ENCODE measurements at regions not wholly inside any gene's neighbourhood (a gene's known extent, or its start where the extent isn't known, plus 50 kb on each side); places are given as distances from the start of the nearest gene placed in this dataset.

- ChIA-PET POLR2A (no interaction called here), CTCF (no interaction called here)
- H3K4me1 ChIP-seq (ENCODE audit: control insufficient read depth, extremely low read depth, insufficient read depth, low read length): no peaks in the 10 kb centered on the region
These were observed 354.9 kb downstream of the CBLL2 start for GRCh38 chrX:22627576-22627975.

More at GRCh38 chrX:22627576-22627975, 354.9 kb downstream of the CBLL2 start:
- Histone ChIP-seq H3K9ac (replicated peaks; ENCODE audit: extremely low read depth, insufficient read depth, low read length) (no peak overlapping the region), H3K4me3 (replicated peaks in 1 of 3; ENCODE audit: insufficient read depth in 1 of 3, low read depth in 1 of 3, low read length in 3 of 3) (no peak overlapping the region), H3K27me3 (ENCODE audit: control insufficient read depth in 2 of 2, insufficient read depth in 2 of 2, low read length in 2 of 2) (no peaks in the 10 kb centered on the region), H2AFZ (ENCODE audit: low read depth, low read length) (no peak overlapping the region), H3K9me3 (replicated peaks; ENCODE audit: control insufficient read depth, insufficient read depth, low read length) (no peaks in the 10 kb centered on the region), H3K27ac (ENCODE audit: insufficient read depth, low read depth, low read length) (no peak overlapping the region), H3K4me2 (ENCODE audit: insufficient read depth, low read length) (no peak overlapping the region), H3K79me2 (ENCODE audit: control insufficient read depth, insufficient read depth, low read length) (no peaks in the 10 kb centered on the region), H3K9me1 (replicated peaks; ENCODE audit: control insufficient read depth, extremely low read depth, insufficient read depth, low read length) (no peaks in the 10 kb centered on the region), H3K36me3 (ENCODE audit: control insufficient read depth in 2 of 2, extremely low read depth in 1 of 2, insufficient read depth in 2 of 2, low read length in 2 of 2) (no peaks in the 10 kb centered on the region), H4K20me1 (replicated peaks; ENCODE audit: control insufficient read depth, extremely low read depth, insufficient read depth, low read length) (no peaks in the 10 kb centered on the region)
- DNase-seq (ENCODE audit: low read depth, low spot score) (no peak), FAIRE-seq (no peak)
- dilution Hi-C loops (cut with MboI; ENCODE audit: extremely low pct_ligation_motif_present, low sequenced_read_pairs): no loop called here
- intact Hi-C loops (cut with micrococcal nuclease): no loop called here
- TF ChIP-seq FOS (IDR thresholded peaks at IDR 0.05; ENCODE audit: borderline replicate concordance, insufficient read depth, low read length) (no peak), CTCF (IDR thresholded peaks at IDR 0.05; ENCODE audit: extremely low read depth in 1 of 2, insufficient read depth in 1 of 2, low read depth in 1 of 2, low read length in 2 of 2) (no peak), MAX (IDR thresholded peaks at IDR 0.05; ENCODE audit: insufficient read depth, insufficient read length) (no peak), POLR2AphosphoS5 (IDR thresholded peaks at IDR 0.05; ENCODE audit: insufficient read depth, low read depth, low read length) (no peak), MYC (IDR thresholded peaks at IDR 0.05; ENCODE audit: low read depth, low read length) (no peak), POLR2A (IDR thresholded peaks at IDR 0.05; ENCODE audit: low read depth, low read length) (no peak), GATA2 (IDR thresholded peaks at IDR 0.05; ENCODE audit: insufficient read depth, insufficient read length, low read depth, low read length) (no peak), JUN (IDR thresholded peaks at IDR 0.05; ENCODE audit: borderline replicate concordance, insufficient read depth, insufficient read length, low read depth) (no peak), EZH2 (IDR thresholded peaks at IDR 0.05; ENCODE audit: borderline replicate concordance, low read depth, low read length, severe bottlenecking) (no peak)
- BruUV-seq (replicated peaks): no TSS peak
